Ishikawa (cell line): ENCODE measurements at regions not wholly inside any gene's neighbourhood (a gene's known extent, or its start where the extent isn't known, plus 50 kb on each side); places are given as distances from the start of the nearest gene placed in this dataset.

ENCODE experiments used
- CREB1 ChIP-seq: IDR thresholded peaks from 2 replicates; pipeline ENCODE4 v1.6.1; 2012; ENCODE audit warnings: low read depth
- EGR1 ChIP-seq: IDR thresholded peaks from 2 replicates; pipeline ENCODE4 v1.6.1; 2012
- EP300 ChIP-seq: IDR thresholded peaks from 2 replicates; pipeline ENCODE4 v1.6.1; 2012; ENCODE audit warnings: borderline replicate concordance
- FOXM1 ChIP-seq: IDR thresholded peaks from 2 replicates; pipeline ENCODE4 v1.6.1; 2012; ENCODE audit warnings: low read depth, borderline replicate concordance
- RAD21 ChIP-seq: IDR thresholded peaks from 2 replicates; pipeline ENCODE4 v1.6.1; 2012; ENCODE audit warnings: low read depth
- REST ChIP-seq: IDR thresholded peaks from 2 replicates; pipeline ENCODE4 v1.6.1; 2012; ENCODE audit warnings: low read depth, mild to moderate bottlenecking
- TAF1 ChIP-seq: IDR thresholded peaks from 2 replicates; pipeline ENCODE4 v1.6.1; 2012; ENCODE audit warnings: low read depth, mild to moderate bottlenecking
- TEAD4 ChIP-seq: IDR thresholded peaks from 2 replicates; pipeline ENCODE4 v1.6.1; 2012
- ZBTB7A ChIP-seq: IDR thresholded peaks from 2 replicates; pipeline ENCODE4 v1.6.1; 2012; ENCODE audit warnings: low read depth

GRCh38 chr10:31154996-31155395, 123.3 kb upstream of the ZNF438 start:
- TF ChIP-seq EGR1 (no peak), TAF1 (no peak), EP300 (no peak), REST (no peak), FOXM1 (no peak), ZBTB7A (no peak), RAD21 (no peak), TEAD4 (no peak), CREB1 (no peak)
